Activated T-helper 1 cell treated with Interleukin-2 at 50 U/mL for 16 hours (primary cell): ENCODE measurements at regions not wholly inside any gene's neighbourhood (a gene's known extent, or its start where the extent isn't known, plus 50 kb on each side); places are given as distances from the start of the nearest gene placed in this dataset.
"Not testable (repeated sequence)": the region's sequence is repeated elsewhere in the genome, so short reads cannot be mapped to it uniquely, and the experiment has no call there.

ENCODE experiments used
- DNase-seq: peaks from one replicate; pipeline ENCODE4 v3.0.0-alpha.2; 2020; ENCODE audit warnings: low read depth

DNA sequence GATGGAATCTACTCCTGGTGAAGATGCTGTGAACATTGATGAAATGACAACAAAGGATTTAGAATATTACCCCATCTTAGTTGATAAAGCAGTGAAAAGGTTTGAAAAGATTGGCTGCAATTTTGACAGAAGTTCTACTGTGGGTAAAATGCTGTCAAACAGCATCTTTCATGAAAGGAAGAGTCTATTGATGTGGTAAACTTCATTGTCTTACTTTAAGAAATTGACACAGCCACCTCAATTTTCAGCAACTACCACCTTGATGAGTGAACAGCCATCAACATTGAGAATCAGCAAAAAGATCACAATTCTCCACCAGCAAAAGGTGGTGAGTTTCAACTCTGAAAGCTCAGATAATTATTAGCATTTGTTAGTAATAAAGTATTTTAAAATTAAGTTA lies 310.3 kb upstream of the RBMS1 start:
- DNase-seq = no peak

DNA sequence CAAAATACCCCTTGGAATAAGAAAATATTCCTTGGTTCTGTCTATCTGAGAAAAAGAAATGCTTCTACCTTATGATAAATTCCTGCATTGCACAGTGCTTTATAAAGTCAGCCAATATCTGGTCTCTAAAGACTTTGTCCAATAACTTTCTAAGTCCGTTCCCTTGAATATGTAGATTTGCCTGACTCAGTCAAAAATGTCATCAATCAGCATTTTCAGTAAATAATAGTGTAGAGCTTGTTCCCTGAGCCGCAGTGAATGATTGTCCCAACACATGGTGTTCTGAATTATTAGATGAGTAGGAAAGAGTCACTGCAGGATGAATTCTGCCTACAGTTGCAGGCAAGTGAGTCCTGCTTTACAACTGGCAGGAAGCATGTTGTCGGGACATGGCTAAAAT lies 316.8 kb upstream of the RBMS1 start:
- no peak for DNase-seq

DNA sequence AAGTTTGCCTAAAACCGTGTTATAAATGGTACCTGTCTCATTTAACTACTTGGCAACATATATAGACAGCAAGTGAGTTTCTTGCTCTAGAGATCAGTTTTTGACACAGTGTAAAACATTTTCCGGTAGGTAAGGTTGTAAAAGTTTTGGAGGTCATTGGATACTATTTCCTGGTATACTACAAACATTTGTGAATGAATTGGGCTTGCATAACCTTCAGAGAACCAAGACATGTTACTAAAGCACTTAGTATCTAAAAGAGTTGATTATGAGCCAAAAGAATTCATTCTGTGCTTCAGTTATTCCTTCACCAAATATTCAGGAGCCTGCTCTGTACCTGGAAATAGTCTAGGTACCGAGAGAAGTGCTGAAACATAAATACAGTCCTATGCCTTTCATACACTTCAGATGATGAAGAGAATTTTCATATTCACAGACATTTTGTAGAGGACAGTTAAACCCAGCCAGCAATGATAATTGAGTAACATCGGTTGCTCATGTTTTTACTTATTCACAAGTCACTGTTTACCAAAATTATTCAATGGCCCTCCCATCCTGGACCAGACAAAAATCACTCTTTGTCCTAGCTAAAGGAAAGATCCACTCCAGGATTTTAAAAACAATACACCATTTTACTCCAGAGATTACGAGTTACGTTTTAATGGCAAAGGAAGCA lies 319.4 kb upstream of the RBMS1 start:
- DNase-seq = no peak

DNA sequence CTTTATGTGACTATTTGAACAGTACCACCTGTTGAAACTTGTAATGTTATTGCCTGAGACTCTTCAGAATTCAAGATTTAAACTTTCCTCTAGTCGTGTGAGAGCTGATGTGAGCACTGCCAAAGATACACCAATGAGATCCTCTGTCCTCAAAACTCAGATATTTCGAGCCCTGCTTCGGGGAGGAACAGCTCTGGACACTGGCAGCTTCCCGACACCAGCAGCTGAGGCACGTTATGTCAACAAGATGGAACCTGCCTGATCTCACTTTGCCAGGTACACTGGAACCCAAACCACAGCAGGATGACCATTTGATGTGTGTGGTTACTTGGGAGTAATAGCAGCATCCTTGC lies 319.9 kb upstream of the RBMS1 start:
- DNase-seq = no peak

DNA sequence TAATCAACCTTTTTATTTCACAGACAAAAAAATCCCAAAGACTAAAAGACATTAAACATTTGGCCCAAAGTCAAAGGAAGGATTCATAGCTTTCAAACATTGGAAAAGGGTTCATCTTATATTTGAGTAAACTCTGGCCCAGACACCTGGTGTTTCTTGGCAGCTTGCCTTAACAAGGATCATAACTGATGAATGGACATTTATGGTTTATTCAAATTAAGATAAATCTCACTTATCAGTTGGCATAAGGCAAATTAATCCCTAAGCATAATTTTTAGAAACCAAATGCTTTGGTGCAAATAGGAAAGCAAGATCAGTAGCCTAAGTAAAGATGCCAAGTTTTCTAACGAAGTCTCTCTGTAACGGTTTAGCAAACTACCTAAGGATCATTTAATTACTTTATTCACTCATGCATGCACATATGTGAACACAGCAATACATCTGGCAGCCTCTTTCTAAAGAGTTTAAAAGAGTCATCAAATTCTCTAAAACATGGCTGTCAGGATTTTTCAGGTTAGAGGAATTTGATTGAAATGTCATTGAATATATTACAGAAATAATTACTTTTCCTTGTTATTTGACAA lies 323.4 kb upstream of the RBMS1 start:
- DNase-seq = no peak

DNA sequence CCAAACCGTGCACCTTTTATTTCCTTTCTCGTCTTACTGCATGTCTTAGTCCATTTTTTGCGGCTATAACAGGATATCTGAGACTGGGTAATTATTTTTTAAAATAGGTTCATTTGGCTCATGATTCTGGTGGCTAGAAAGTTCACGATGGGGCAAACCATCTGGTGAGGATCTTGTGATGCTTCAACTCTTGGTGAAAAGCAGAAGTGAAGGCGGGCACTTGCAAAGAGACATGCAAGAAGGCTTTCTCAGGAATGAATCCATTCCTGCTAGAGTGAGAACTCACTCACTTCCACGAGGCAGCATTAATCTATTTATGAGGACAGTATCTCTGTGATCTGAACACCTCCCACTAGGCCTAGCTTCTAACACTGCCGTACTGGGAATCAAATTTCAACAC lies 327.1 kb upstream of the RBMS1 start:
- DNase-seq = no peak

DNA sequence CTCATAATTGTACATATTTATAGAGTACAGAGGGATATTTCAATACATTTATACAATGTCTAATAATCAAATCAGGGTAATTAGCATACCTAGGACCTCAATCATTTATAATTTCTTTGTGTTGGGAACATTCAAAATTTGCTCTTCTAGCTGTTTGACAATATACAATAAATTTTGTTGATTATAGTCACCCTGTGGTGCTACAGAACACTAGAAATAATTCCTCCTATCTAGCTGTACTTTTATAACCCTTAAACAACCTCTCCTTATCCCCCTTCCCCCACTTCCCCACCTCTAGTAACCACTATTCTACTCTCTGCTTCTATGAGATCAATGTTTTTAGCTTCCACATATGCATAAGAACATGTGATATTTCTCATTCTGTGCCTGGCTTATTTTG lies 328.4 kb upstream of the RBMS1 start:
- no peak for DNase-seq

DNA sequence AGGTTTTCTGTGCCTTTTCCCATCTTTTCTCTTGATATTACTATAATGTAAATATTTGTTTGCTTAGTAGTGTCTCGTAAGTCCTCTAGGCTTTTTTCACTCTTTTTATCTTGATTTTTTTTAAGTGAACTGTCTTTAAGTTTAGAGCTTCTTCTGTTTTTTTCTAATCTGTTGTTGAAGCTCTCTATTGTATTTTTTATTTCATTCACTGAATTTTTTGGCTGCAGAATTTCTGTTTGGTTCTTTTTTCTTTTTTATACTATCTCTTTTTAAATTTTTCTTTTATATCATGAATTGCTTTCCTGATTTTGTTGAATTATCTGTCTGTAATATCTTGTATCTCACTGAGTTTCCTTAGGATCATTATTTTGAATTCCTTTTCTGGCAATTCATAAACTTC lies 331.8 kb upstream of the RBMS1 start:
- no peak for DNase-seq

DNA sequence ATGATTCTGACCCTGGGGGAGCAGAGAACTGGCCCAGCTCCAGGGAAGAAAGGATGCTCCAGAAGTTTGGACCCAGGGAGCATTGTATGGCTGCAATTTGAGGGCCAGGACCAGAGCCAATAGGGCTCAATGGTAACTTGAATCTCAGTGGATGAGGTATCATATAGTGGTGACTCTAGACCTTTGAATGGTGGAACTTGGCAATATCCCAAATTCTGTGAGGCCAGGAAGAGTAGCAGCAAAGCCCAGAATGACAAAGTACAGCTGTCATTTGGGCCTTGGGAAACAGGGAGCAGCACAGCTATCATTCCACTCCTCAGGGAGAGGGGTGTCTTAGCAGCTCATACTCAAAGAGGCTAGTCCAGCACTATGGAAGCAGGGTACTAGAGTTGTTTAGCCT lies 332.9 kb upstream of the RBMS1 start:
- no peak for DNase-seq

DNA sequence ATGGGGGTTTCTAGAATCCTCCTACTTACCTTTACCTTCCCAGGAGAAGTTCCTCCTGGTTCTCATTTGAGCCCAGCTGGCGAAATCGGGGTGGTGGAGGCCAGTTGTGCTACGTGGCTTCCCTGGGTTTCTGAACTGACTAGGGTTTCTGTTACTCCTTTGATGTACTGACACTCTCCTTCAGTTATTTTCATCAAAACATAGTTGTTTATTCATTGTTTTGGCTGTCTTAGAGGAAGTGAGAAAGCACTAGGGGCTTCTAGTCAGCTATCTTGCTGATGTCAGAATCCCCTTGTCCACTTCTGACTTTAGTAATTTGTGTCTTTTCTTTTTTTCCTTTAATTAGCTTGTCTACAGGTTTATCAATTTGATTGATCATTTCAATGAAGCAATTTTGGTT lies 332.2 kb upstream of the TANK start:
- DNase-seq = no peak

DNA sequence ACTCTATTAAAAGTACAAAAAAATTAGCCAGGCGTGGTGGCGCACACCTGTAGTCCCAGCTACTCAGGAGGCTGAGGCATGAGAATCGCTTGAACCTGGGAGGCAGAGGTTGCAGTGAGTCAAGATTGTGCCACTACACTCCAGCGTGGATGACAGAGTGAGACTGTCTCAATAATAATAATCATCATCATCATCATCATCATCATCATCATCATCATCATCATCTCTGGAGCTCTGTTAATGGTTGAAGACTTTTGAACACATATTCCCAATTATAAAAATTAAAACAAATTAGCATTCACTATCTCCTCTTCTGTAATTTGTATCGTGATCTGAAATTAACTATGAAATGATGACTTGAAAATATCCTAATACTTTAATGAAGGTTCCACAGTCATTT lies 327.8 kb upstream of the TANK start:
- not testable (repeated sequence) for DNase-seq

DNA sequence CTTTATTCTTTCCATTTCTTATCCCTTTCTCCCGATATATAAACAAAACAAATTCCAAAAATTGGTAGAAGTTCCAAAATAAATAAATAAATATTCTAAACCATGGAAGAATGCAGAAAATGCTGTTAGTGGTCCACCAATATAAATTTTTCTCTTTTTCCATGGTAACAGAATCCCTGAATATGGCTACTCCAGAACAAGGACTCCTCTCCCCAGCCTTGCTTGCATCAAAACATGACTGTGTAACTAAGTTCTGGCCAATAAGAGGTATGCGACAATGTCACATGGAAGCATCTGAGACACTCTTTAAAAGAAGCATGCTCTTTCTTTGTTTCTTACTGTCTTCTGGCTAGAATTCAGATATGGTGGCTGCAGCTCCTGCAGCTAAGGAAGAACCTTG lies 325.1 kb upstream of the TANK start:
- no peak for DNase-seq

DNA sequence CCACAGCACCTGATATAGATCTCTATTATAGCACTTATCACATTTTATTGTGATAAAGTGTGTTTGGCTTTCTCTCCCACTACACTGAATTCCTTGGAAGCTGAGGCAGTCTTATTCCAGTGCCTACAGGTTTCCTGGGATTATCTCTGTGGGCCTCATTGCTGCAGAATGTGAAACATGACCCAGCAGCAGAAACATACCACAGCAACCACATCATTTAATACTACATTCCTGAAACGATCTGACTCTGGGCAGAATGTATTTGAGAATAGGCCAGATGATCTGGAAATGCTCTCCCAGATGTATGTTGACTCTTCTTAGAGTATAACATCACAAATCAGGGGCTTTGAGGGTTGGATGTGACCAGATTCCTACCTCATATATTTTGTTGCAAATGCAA lies 323.5 kb upstream of the TANK start:
- DNase-seq = no peak

DNA sequence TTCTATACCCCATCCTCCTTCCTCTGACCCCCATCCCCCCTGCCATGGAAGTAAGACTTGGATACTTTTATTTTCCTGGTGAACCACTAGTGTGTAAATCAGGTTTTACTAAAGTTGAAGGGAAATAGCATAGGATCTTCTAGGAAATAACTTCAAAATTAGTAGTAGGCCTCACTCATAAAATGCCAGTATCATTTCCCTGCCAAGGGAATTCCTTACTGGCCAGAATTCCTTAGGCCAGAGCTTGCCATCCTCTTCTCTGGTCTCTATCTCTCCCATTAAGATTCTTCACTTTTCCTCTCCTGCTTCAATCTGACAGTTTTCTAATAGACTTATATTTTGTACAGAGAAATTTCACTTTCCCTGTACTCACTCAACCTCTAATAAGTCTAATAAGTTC lies 322.8 kb upstream of the TANK start:
- no peak for DNase-seq

DNA sequence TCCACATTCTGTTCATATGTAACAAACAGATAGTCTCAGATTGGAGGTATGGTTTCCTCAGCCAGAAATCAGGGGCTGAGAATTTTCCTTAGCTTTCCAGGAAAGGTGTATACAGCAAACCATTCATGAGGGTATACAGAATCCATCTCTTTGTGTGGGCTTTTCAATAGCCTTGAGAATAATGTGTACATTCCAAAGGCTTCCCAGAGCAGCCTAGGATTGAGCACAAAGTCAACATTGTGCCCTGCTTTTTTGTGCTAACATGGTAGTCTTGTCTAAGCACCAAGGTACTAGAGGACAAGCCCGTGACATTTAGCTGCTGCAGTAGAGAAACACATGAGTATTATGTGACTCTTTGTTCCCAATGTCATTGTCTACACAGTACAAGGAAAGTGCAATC lies 322.1 kb upstream of the TANK start:
- no peak for DNase-seq

DNA sequence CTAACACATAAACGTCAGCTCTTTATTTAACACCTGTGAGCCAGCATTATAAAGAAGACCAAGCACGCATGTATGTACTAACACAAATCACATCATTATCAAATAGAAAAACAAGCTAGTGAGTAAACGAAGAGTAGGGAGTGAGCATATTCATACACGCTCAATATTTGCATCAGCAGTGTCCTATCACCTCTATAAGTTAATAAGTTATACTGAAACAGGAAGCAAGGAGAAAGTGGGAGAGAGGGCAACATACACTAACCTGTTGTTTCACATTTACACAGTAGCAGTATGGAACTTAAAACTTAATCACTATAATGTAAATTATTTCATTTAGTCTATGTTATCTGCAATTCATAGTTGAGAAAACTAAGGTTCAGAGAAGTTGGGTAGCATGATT lies 321.5 kb upstream of the TANK start:
- no peak for DNase-seq

DNA sequence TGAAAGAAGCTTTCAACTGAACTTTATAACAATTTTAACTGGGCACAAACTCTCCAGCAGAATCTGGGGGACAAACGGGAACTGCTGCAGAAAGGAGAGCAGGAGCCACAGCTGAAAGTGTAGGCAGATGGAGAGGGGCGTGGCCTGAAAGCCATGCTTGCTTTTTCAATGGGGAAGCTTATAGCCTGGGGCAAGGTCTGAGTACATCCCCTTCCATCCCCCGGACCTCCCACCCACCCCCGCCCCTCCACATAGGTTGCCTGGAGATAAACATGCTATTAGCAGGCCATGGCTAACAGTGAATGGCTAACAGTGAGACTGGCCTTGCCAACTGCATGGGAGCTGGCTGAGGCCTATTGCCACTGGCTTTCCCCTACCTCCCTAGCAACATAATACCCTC lies 317.9 kb upstream of the TANK start:
- no peak for DNase-seq

DNA sequence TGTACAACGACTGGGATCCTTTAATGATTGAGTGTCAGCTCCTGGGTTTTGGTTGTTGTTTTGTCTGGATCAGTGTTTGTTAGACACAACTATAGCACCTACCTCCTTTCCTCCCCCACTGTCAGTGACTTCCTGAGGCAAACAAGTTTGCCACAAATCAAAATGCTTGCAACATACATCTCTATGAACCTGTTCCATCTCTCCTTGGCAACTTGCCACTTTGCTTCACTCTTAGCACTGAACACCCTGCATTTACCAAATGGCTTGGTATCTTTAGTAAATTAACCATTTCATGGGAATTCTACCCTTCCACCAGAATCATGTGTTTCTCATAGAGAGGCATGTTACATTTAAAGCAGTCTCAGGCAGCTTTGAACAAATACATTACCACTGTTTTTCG lies 301.1 kb upstream of the TANK start:
- no peak for DNase-seq

DNA sequence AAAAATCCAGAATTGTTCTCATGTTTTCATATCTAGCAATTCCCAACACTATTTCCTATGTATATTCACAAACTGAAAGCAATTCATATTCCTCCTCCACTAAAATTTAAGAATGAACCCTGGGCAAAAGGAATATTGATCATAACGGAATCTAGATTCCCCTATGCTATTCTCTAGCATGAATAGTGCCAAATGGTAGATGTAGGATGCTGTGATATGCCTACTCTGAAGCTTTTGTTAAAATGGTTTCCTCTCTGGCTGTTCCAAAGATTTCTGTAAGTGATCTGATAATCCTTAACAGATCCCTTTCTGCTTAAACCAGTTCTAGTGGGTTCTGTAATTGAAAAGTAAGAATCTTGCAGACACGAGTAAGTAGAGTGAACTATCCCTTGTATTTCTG lies 298.0 kb upstream of the TANK start:
- DNase-seq = no peak

DNA sequence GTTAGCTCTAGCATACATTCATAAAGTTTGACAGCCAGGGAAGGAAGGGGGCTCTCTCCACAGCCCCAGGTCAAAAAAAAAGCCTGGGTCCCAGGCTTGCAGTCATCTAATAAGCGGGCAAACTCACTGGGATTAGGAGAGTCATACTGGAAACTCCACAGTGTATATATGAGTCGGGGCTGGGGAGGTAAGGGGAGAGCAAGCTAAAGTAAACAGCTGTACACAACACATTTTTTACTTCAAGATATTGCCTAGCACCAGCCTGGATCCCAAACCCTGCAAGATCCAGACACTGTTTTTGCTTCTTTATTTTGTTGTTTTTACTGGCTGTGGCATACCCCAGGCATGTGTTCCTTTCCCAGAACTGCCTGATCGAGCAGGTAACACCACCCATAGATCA lies 291.3 kb upstream of the TANK start:
- no peak for DNase-seq

DNA sequence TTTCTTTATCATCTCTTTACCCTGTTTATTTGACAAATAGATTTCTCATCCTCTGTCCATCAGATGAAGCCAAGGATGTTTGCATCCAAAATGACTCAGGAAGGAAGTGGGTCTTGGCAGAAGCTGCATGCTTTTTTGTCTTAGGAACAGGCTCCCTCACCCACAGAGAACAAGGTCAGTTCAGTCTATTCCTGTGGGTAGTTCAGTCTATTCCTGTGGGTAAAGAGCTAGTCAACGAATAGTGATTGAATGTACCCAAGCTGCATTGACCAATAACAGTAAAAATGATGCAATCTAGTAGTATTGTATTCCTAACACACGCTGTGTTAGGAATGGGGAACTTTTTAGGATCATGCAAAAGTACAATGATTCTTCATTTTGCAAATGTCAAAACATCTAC lies 290.8 kb upstream of the TANK start:
- no peak for DNase-seq

DNA sequence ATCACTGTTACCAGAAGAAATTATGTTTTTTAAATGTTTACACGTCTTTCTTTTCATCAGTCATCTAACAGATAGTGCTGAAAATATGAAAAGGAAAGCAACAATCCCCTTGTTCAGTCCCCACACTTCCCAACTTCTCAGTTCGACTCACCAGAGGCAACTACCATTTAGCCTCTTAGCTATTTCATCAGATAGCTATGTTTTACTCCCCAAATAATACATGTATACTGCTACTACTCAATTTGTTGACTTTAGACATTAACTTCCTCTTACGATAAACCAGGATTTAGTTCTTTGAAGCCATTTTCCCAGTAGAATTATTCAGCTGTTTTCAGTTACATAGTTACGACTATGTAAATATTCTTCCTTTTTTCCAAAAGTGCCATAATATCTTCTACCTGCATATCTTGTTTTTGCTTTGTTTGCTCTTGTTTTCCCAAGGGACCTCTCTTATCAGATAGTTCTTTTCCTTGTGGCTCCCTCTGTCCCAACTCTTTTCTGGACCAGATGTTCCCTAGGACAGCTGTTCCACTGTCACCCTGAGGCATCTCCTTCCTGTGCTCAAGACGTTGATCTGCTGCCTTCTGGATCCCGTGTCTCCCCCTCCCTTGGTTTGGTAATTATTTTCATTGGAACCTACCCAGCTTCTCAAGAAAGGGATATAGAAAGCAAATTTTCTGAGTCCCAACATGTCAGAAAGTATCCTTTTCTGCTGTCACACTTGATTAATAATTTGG lies 289.3 kb upstream of the TANK start:
- no peak for DNase-seq

DNA sequence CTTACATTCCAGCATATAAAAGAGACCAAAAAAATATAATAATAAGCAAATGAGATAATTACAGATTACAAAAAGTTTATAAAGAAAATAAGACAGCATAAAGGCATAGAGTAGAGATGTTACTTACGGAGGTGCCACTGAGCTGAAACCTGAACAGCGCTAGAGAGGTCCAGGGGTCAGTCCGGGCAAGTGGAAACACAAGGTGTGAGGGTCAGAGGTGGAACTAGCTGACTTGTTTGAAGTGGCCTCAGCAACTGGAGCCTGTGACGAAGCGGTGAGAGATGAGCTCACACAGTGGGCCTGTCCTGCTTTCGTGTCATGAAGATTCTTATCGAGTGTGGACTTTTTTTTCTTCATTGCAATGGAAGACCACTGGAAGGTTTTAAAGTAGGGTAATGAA lies 288.3 kb upstream of the TANK start:
- no peak for DNase-seq

DNA sequence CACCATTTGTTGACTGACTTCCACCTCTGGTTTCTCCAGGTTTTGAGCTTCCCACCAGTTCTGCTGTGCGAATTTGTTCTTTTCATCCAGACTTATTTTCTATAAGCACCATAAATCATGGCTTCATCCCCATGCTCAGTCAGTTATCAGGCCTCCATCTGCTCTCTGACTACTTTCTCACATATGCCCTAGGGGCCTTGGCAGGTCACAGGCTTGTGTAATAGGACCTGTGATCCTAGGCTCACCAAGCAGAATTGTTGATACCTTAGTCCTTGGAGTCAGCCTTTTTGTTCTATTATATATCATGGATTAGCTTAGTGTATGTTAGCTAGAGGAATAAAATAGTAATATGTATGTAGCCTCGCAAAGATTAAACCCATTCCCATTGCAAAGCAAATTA lies 284.2 kb upstream of the TANK start:
- no peak for DNase-seq
